Keratinocyte (primary cell): ENCODE measurements at regions not wholly inside any gene's neighbourhood (a gene's known extent, or its start where the extent isn't known, plus 50 kb on each side); places are given as distances from the start of the nearest gene placed in this dataset.

Experiments
- DNase-seq: peaks from one replicate; pipeline ENCODE4 v3.0.0-alpha.2; 2011; ENCODE audit warnings: low read depth, missing footprints, low spot score
- FAIRE-seq: peaks from 2 replicates; lab custom pipeline; 2011; peaks lifted over from hg19 to GRCh38; lab: Jason Lieb, UNC
- H2AFZ ChIP-seq: 2 replicates; pipeline ENCODE4 v1.6.0; 2012; ENCODE audit warnings: low read length, control low read depth, inconsistent platforms; ENCODE audit not compliant: control insufficient read depth
- H3K27ac ChIP-seq: 2 replicates; pipeline ENCODE4 v1.5.1; 2011; ENCODE audit warnings: low read length; ENCODE audit not compliant: control insufficient read depth, insufficient read depth
- H3K27me3 ChIP-seq: 3 replicates; pipeline ENCODE4 v1.6.0; 2011; ENCODE audit warnings: low read length; ENCODE audit not compliant: control insufficient read depth, insufficient read depth; ENCODE audit errors: extremely low read depth
- H3K36me3 ChIP-seq, 2 experiments: 2 replicates in 1 of 2; 3 replicates in 1 of 2; pipeline ENCODE4 v1.5.1; 2011; ENCODE audit warnings: low read length in 2 of 2, mild to moderate bottlenecking in 1 of 2; ENCODE audit not compliant: control insufficient read depth in 2 of 2, insufficient read depth in 2 of 2; ENCODE audit errors: extremely low read depth in 1 of 2
- H3K4me1 ChIP-seq: 3 replicates; pipeline ENCODE4 v1.5.1; 2011; ENCODE audit warnings: low read length; ENCODE audit not compliant: control insufficient read depth, insufficient read depth; ENCODE audit errors: extremely low read depth
- H3K4me2 ChIP-seq: 3 replicates; pipeline ENCODE4 v1.6.0; 2011; ENCODE audit warnings: low read depth, low read length; ENCODE audit not compliant: control insufficient read depth, insufficient read depth; ENCODE audit errors: extremely low read depth
- H3K4me3 ChIP-seq, 3 experiments: fragments of 200-600 bp in 1 of 3; sonication (generic) in 1 of 3; 2 replicates in 2 of 3; 3 replicates in 1 of 3; pipeline ENCODE4 v1.5.1; 2011 to 2016; ENCODE audit warnings: low read length in 3 of 3, mild to moderate bottlenecking in 3 of 3, control low read depth in 2 of 3, inconsistent platforms in 1 of 3, low read depth in 1 of 3, mixed read lengths in 1 of 3, mixed run types in 1 of 3, moderate library complexity in 1 of 3; ENCODE audit not compliant: control insufficient read depth in 2 of 3, insufficient read depth in 2 of 3; ENCODE audit errors: extremely low read depth in 1 of 3
- H3K79me2 ChIP-seq: 2 replicates; pipeline ENCODE4 v1.6.0; 2012; ENCODE audit warnings: low read length; ENCODE audit not compliant: control insufficient read depth, insufficient read depth
- H3K9ac ChIP-seq: 3 replicates; pipeline ENCODE4 v1.6.0; 2011; ENCODE audit warnings: low read length; ENCODE audit not compliant: control insufficient read depth, insufficient read depth; ENCODE audit errors: extremely low read depth
- H3K9me1 ChIP-seq: 3 replicates; pipeline ENCODE4 v1.6.0; 2011; ENCODE audit warnings: low read length; ENCODE audit not compliant: control insufficient read depth, insufficient read depth; ENCODE audit errors: extremely low read depth
- H3K9me3 ChIP-seq: 2 replicates; pipeline ENCODE4 v1.5.1; 2012; ENCODE audit warnings: low read depth, low read length; ENCODE audit not compliant: control insufficient read depth
- H4K20me1 ChIP-seq: 3 replicates; pipeline ENCODE4 v1.6.0; 2011; ENCODE audit warnings: low read length; ENCODE audit not compliant: control insufficient read depth, insufficient read depth; ENCODE audit errors: extremely low read depth
- EZH2 ChIP-seq: IDR thresholded peaks from one replicate; pipeline ENCODE4 v1.6.1; 2012; ENCODE audit warnings: inconsistent platforms, mild to moderate bottlenecking, low read length, moderate library complexity
- dilution Hi-C: fragments of 300-500 bp; cut with MboI; formaldehyde crosslinking; loops from one replicate; pipeline ENCODE4 v1.7.0; 2020; ENCODE audit warnings: low sequenced_read_pairs; ENCODE audit not compliant: extremely low pct_ligation_motif_present
- TF ChIP-seq, protein P1 (sequence below), 3 experiments: IDR thresholded peaks in 1 of 3; conservative IDR thresholded peaks in 1 of 3; optimal IDR thresholded peaks in 1 of 3; 2 replicates in 2 of 3; 3 replicates in 1 of 3; pipeline versions ENCODE3 to v1.5.1; 2011; ENCODE audit warnings: low read length in 3 of 3, mild to moderate bottlenecking in 3 of 3, moderate library complexity in 2 of 3, control low read depth in 1 of 3, inconsistent platforms in 1 of 3; ENCODE audit not compliant: insufficient read depth in 2 of 3; ENCODE audit errors: extremely low read depth in 1 of 3

DNA sequence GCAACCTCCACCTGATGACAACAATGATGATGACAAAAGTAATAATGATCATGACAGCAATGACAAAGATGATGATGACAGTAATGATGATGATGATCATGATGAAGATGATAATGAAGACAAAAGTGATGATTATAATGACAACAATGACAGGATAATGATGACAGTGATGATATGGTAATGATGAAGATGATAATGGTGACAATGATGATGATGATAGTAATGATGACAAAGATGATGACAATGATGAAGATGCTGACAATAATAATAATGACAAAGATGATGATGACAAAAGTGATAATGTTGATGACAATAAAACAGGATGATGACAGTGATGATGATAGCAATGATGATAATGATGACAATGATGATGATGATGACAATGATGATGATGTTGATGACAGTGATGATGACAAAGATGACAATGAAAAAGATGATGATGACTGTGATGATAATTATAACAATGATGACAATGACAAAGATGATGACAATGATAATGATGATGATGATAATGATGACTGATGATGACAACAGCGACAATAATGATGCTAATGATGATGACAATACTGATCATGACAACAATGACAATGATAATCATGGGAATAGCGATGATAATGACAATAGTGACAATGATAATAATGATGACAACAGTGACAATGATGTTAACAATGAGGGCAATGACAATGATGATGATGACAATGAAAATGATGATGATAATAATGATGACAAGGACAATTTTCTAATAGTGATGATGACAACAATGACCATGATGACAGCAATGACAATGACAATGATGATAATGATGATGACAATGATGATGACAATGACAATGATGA is 1106.5 kb upstream of the AUTS2 start:
- Histone ChIP-seq H3K4me1 (no peaks in the 10 kb centered on the region), H3K27me3 (no peaks in the 10 kb centered on the region), H3K36me3 (no peaks in the 10 kb centered on the region), H3K27ac (no peak overlapping the region), H3K79me2 (no peaks in the 10 kb centered on the region), H4K20me1 (no peaks in the 10 kb centered on the region), H3K9me1 (no peaks in the 10 kb centered on the region), H3K9me3 (peaks cover 3% of the 10 kb centered on the region), H2AFZ (no peak overlapping the region), H3K4me3 (no peak overlapping the region), H3K4me2 (no peak overlapping the region), H3K9ac (no peak overlapping the region)
- FAIRE-seq: peak; percentile 23
- no peak for DNase-seq
- dilution Hi-C loops: no loop called here
- TF ChIP-seq, protein P1, sequence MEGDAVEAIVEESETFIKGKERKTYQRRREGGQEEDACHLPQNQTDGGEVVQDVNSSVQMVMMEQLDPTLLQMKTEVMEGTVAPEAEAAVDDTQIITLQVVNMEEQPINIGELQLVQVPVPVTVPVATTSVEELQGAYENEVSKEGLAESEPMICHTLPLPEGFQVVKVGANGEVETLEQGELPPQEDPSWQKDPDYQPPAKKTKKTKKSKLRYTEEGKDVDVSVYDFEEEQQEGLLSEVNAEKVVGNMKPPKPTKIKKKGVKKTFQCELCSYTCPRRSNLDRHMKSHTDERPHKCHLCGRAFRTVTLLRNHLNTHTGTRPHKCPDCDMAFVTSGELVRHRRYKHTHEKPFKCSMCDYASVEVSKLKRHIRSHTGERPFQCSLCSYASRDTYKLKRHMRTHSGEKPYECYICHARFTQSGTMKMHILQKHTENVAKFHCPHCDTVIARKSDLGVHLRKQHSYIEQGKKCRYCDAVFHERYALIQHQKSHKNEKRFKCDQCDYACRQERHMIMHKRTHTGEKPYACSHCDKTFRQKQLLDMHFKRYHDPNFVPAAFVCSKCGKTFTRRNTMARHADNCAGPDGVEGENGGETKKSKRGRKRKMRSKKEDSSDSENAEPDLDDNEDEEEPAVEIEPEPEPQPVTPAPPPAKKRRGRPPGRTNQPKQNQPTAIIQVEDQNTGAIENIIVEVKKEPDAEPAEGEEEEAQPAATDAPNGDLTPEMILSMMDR (optimal IDR thresholded peaks at IDR 0.05 in 1 of 3, IDR thresholded peaks at IDR 0.05 in 1 of 3, conservative IDR thresholded peaks at IDR 0.05 in 1 of 3; ENCODE audit: extremely low read depth in 1 of 3, insufficient read depth in 2 of 3, low read length in 3 of 3): no peak
- no peak for TF ChIP-seq EZH2

DNA sequence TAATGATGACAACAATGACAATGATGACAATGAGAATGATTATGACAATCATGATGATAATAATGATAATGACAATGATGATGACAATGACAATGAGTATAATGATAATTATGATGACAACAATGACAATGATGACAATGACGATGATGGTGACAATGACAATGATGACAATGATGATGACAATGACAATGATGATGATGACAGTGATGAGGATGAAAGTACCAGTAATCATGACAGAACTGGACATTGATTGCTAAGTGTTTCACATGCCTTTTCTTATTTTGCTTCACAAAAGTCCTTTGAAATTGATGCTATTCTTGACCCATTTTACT is 1106.0 kb upstream of the AUTS2 start:
- H3K4me2 ChIP-seq: no peak overlapping the region
- H3K79me2 ChIP-seq: no peaks in the 10 kb centered on the region
- no peaks in the 10 kb centered on the region for H3K27me3 ChIP-seq
- dilution Hi-C loops: no loop called here
- FAIRE-seq (no peak), DNase-seq (no peak)
- H3K4me1 ChIP-seq: no peaks in the 10 kb centered on the region
- no peaks in the 10 kb centered on the region for H4K20me1 ChIP-seq
- H3K36me3 ChIP-seq: no peaks in the 10 kb centered on the region
- no peaks in the 10 kb centered on the region for H3K9me1 ChIP-seq
- H3K27ac ChIP-seq: no peak overlapping the region
- H2AFZ ChIP-seq: no peak overlapping the region
- peaks cover 3% of the 10 kb centered on the region for H3K9me3 ChIP-seq
- TF ChIP-seq, protein P1 (optimal IDR thresholded peaks at IDR 0.05 in 1 of 3, IDR thresholded peaks at IDR 0.05 in 1 of 3, conservative IDR thresholded peaks at IDR 0.05 in 1 of 3; ENCODE audit: extremely low read depth in 1 of 3, insufficient read depth in 2 of 3, low read length in 3 of 3): no peak
- TF ChIP-seq EZH2: no peak
- H3K9ac ChIP-seq: no peak overlapping the region
- H3K4me3 ChIP-seq: no peak overlapping the region
